HG03558 (cell line): ENCODE measurements at regions not wholly inside any gene's neighbourhood (a gene's known extent, or its start where the extent isn't known, plus 50 kb on each side); places are given as distances from the start of the nearest gene placed in this dataset.
"Not testable (repeated sequence)": the region's sequence is repeated elsewhere in the genome, so short reads cannot be mapped to it uniquely, and the experiment has no call there.

ENCODE experiments used
- ATAC-seq: cut with Tn5 transposase; IDR thresholded peaks from one replicate; pipeline ENCODE4 v1.9.1; 2021; ENCODE audit warnings: moderate number of reproducible peaks; ENCODE audit not compliant: unreplicated experiment; ENCODE audit errors: extremely low read depth

DNA sequence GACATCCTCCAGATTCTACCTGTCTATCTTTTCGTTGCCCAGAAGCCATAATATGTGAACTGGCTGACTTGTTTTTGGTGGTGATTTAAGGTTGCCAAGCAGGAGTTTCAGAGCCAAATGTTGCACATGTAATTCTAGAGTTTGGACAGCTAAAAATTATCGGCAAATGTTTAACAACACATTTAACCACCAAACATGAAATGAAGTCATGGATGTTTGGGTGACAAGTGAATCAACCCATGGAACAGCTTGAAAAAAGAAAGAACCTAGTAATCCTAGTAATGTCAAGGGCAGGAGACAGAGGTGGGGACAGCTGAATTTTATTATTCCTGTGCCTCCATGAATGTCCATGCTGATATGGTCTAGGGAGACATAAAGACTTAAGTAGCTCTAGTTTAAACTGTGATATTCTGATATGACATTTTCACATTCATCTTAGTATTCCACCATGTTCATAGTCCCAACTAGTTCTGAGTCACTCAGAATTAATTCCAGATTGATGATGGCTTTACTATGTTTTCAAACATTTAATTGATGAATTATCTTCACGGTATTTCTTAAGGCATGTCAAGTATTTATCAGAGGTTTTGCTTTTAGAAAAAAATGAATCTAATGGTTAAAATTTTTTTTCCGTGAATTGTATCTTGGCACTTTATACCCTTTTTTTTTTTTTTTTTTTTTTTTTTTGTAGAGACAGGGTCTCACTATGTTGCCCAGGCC, 101.7 kb downstream of the SOCS6 start:
- ATAC-seq, result no peak

DNA sequence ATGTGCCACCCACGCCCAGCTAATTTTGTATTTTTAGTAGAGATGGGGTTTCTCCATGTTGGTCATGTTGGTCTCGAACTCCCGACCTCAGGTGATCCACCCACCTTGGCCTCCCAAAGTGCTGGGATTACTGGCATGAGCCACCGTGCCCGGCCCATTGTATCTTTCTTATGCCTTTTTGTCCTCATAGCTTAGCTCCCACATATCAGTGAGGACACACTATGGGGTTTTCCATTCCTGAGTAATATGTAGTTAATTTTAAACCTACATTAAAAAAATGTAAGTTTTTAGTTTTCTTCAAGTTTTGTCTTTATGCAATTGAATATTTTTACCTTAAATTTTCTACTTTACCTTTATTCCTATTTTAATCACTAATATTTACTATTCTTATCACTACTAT, 100.2 kb downstream of the SOCS6 start:
- not testable (repeated sequence) for ATAC-seq

GRCh38 chr18:70387027-70387426, 98.2 kb downstream of the SOCS6 start:
- ATAC-seq, result no peak

- no peak for ATAC-seq
Measured at GRCh38 chr18:70386582-70386981, 97.7 kb downstream of the SOCS6 start.

GRCh38 chr18:70385474-70385873, 96.6 kb downstream of the SOCS6 start:
- no peak for ATAC-seq

GRCh38 chr18:70384181-70384790, 95.4 kb downstream of the SOCS6 start:
- ATAC-seq, result no peak

- ATAC-seq, result no peak
Measured at GRCh38 chr18:70382992-70383717, 94.3 kb downstream of the SOCS6 start.

GRCh38 chr18:70382017-70382416, 93.2 kb downstream of the SOCS6 start:
- no peak for ATAC-seq

- ATAC-seq, result no peak
Measured at GRCh38 chr18:70380915-70381896, 92.4 kb downstream of the SOCS6 start.
